DND-41 (cell line): ENCODE measurements at regions not wholly inside any gene's neighbourhood (a gene's known extent, or its start where the extent isn't known, plus 50 kb on each side); places are given as distances from the start of the nearest gene placed in this dataset.

ENCODE experiments used
- CTCF ChIP-seq: IDR thresholded peaks from 2 replicates; pipeline ENCODE4 v1.5.1; 2012; ENCODE audit warnings: borderline replicate concordance, low read length, moderate library complexity, mild to moderate bottlenecking; ENCODE audit not compliant: poor library complexity, severe bottlenecking; ENCODE audit errors: extremely low read depth
- EZH2 ChIP-seq: IDR thresholded peaks from 3 replicates; pipeline ENCODE4 v1.6.1; 2012; ENCODE audit warnings: borderline replicate concordance, low read depth, mild to moderate bottlenecking, moderate library complexity, low read length, inconsistent platforms; ENCODE audit not compliant: severe bottlenecking

GRCh38 chr12:125418902-125419564 lies 353.8 kb downstream of the AACS start:
- no peak for TF ChIP-seq CTCF
- no peak for TF ChIP-seq EZH2
